Keratinocyte (primary cell): ENCODE measurements at regions not wholly inside any gene's neighbourhood (a gene's known extent, or its start where the extent isn't known, plus 50 kb on each side); places are given as distances from the start of the nearest gene placed in this dataset.

Source experiments
- DNase-seq: peaks from one replicate; pipeline ENCODE4 v3.0.0-alpha.2; 2011; ENCODE audit warnings: low read depth, missing footprints, low spot score
- FAIRE-seq: peaks from 2 replicates; lab custom pipeline; 2011; peaks lifted over from hg19 to GRCh38; lab: Jason Lieb, UNC
- H2AFZ ChIP-seq: 2 replicates; pipeline ENCODE4 v1.6.0; 2012; ENCODE audit warnings: low read length, control low read depth, inconsistent platforms; ENCODE audit not compliant: control insufficient read depth
- H3K27ac ChIP-seq: 2 replicates; pipeline ENCODE4 v1.5.1; 2011; ENCODE audit warnings: low read length; ENCODE audit not compliant: control insufficient read depth, insufficient read depth
- H3K27me3 ChIP-seq: 3 replicates; pipeline ENCODE4 v1.6.0; 2011; ENCODE audit warnings: low read length; ENCODE audit not compliant: control insufficient read depth, insufficient read depth; ENCODE audit errors: extremely low read depth
- H3K36me3 ChIP-seq, 2 experiments: 2 replicates in 1 of 2; 3 replicates in 1 of 2; pipeline ENCODE4 v1.5.1; 2011; ENCODE audit warnings: low read length in 2 of 2, mild to moderate bottlenecking in 1 of 2; ENCODE audit not compliant: control insufficient read depth in 2 of 2, insufficient read depth in 2 of 2; ENCODE audit errors: extremely low read depth in 1 of 2
- H3K4me1 ChIP-seq: 3 replicates; pipeline ENCODE4 v1.5.1; 2011; ENCODE audit warnings: low read length; ENCODE audit not compliant: control insufficient read depth, insufficient read depth; ENCODE audit errors: extremely low read depth
- H3K4me2 ChIP-seq: 3 replicates; pipeline ENCODE4 v1.6.0; 2011; ENCODE audit warnings: low read depth, low read length; ENCODE audit not compliant: control insufficient read depth, insufficient read depth; ENCODE audit errors: extremely low read depth
- H3K4me3 ChIP-seq, 3 experiments: fragments of 200-600 bp in 1 of 3; sonication (generic) in 1 of 3; 2 replicates in 2 of 3; 3 replicates in 1 of 3; pipeline ENCODE4 v1.5.1; 2011 to 2016; ENCODE audit warnings: low read length in 3 of 3, mild to moderate bottlenecking in 3 of 3, control low read depth in 2 of 3, inconsistent platforms in 1 of 3, low read depth in 1 of 3, mixed read lengths in 1 of 3, mixed run types in 1 of 3, moderate library complexity in 1 of 3; ENCODE audit not compliant: control insufficient read depth in 2 of 3, insufficient read depth in 2 of 3; ENCODE audit errors: extremely low read depth in 1 of 3
- H3K79me2 ChIP-seq: 2 replicates; pipeline ENCODE4 v1.6.0; 2012; ENCODE audit warnings: low read length; ENCODE audit not compliant: control insufficient read depth, insufficient read depth
- H3K9ac ChIP-seq: 3 replicates; pipeline ENCODE4 v1.6.0; 2011; ENCODE audit warnings: low read length; ENCODE audit not compliant: control insufficient read depth, insufficient read depth; ENCODE audit errors: extremely low read depth
- H3K9me1 ChIP-seq: 3 replicates; pipeline ENCODE4 v1.6.0; 2011; ENCODE audit warnings: low read length; ENCODE audit not compliant: control insufficient read depth, insufficient read depth; ENCODE audit errors: extremely low read depth
- H3K9me3 ChIP-seq: 2 replicates; pipeline ENCODE4 v1.5.1; 2012; ENCODE audit warnings: low read depth, low read length; ENCODE audit not compliant: control insufficient read depth
- H4K20me1 ChIP-seq: 3 replicates; pipeline ENCODE4 v1.6.0; 2011; ENCODE audit warnings: low read length; ENCODE audit not compliant: control insufficient read depth, insufficient read depth; ENCODE audit errors: extremely low read depth
- CTCF ChIP-seq, 3 experiments: IDR thresholded peaks in 1 of 3; conservative IDR thresholded peaks in 1 of 3; optimal IDR thresholded peaks in 1 of 3; 2 replicates in 2 of 3; 3 replicates in 1 of 3; pipeline versions ENCODE3 to v1.5.1; 2011; ENCODE audit warnings: low read length in 3 of 3, mild to moderate bottlenecking in 3 of 3, moderate library complexity in 2 of 3, control low read depth in 1 of 3, inconsistent platforms in 1 of 3; ENCODE audit not compliant: insufficient read depth in 2 of 3; ENCODE audit errors: extremely low read depth in 1 of 3
- EZH2 ChIP-seq: IDR thresholded peaks from one replicate; pipeline ENCODE4 v1.6.1; 2012; ENCODE audit warnings: inconsistent platforms, mild to moderate bottlenecking, low read length, moderate library complexity
- dilution Hi-C: fragments of 300-500 bp; cut with MboI; formaldehyde crosslinking; loops from one replicate; pipeline ENCODE4 v1.7.0; 2020; ENCODE audit warnings: low sequenced_read_pairs; ENCODE audit not compliant: extremely low pct_ligation_motif_present

DNA sequence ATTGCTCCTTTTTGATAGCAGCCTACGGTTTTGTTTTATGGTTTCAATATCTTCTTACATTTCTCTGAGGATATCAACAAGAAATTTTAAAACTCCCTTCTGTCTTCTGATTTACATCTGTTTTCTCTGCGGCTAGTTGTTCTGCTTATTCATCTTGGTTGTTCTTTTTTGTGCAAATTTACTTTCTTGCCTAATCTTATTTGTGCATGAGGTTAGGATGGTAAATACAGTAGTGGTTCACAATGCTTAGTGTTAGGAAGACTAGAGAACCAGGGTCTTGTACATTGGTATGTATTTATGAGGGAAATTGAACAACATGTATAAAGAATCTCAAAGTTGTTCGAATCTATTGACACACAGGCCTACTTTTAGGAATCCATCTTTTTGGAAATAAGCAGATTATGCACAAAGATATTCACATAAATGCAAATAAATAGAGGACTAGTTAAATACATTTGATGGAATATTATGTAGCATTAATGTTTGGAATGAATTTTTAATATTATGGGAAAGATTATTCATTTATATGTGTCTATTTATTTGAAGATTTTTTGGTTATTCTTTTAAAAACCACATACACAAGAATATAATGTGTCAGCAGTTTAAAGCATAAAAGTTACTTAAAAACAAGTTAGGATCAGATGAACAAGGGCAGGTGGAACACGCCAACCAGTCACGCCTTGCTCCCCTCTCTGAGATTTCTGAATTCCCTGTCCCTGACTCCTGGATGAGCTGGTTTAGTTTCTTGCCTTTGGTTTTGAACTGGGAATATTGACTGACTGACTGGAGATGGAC is 51.4 kb upstream of the RFC3 start:
- Histone ChIP-seq H3K9me1 (no peaks in the 10 kb centered on the region), H3K36me3 (no peaks in the 10 kb centered on the region), H3K79me2 (no peaks in the 10 kb centered on the region), H3K9me3 (no peaks in the 10 kb centered on the region), H4K20me1 (no peaks in the 10 kb centered on the region), H3K4me1 (no peaks in the 10 kb centered on the region), H3K4me3 (no peak overlapping the region), H3K27me3 (no peaks in the 10 kb centered on the region), H3K4me2 (no peak overlapping the region), H3K9ac (no peak overlapping the region), H2AFZ (no peak overlapping the region), H3K27ac (no peak overlapping the region)
- TF ChIP-seq CTCF (optimal IDR thresholded peaks at IDR 0.05 in 1 of 3, IDR thresholded peaks at IDR 0.05 in 1 of 3, conservative IDR thresholded peaks at IDR 0.05 in 1 of 3; ENCODE audit: extremely low read depth in 1 of 3, insufficient read depth in 2 of 3, low read length in 3 of 3) (no peak), EZH2 (no peak)
- dilution Hi-C loops: no loop called here
- FAIRE-seq: no peak
- no peak for DNase-seq

DNA sequence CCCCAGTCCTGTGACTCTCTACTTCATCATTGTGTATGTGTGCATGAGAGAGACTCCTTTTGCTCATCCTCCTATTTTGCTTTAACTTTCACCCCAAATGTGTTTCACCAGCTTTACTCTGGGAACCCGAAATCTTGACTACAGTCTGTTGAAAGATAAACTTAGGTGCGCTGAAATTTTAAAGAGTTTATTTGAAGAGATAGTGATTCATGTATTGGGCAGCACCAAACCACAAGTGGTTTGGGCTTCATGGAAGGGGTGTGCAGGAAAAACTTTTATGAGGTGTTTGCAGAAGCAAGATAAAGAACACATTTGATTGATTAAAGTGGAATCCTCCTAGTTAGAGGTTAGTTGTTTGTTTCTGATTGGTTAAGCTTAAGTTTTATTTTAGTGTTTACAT is 50.8 kb upstream of the RFC3 start:
- DNase-seq: no peak
- no peak for TF ChIP-seq EZH2
- no peak for TF ChIP-seq CTCF (optimal IDR thresholded peaks at IDR 0.05 in 1 of 3, IDR thresholded peaks at IDR 0.05 in 1 of 3, conservative IDR thresholded peaks at IDR 0.05 in 1 of 3; ENCODE audit: extremely low read depth in 1 of 3, insufficient read depth in 2 of 3, low read length in 3 of 3)
- H3K9me3 ChIP-seq: no peaks in the 10 kb centered on the region

More for the DNA sequence above, 50.8 kb upstream of the RFC3 start:
- Histone ChIP-seq H3K79me2 (no peaks in the 10 kb centered on the region), H3K9ac (no peak overlapping the region), H2AFZ (no peak overlapping the region), H3K4me1 (no peaks in the 10 kb centered on the region), H3K4me3 (no peak overlapping the region), H4K20me1 (no peaks in the 10 kb centered on the region), H3K9me1 (no peaks in the 10 kb centered on the region), H3K27ac (no peak overlapping the region), H3K27me3 (no peaks in the 10 kb centered on the region), H3K36me3 (no peaks in the 10 kb centered on the region), H3K4me2 (no peak overlapping the region)
- FAIRE-seq: no peak
- dilution Hi-C loops: no loop called here
